HepG2 (cell line): ENCODE measurements at regions not wholly inside any gene's neighbourhood (a gene's known extent, or its start where the extent isn't known, plus 50 kb on each side); places are given as distances from the start of the nearest gene placed in this dataset.

ENCODE experiments used
- CTCF ChIP-seq: sonication (generic); formaldehyde crosslinking; IDR thresholded peaks from 2 replicates; pipeline ENCODE4 v1.5.0; 2020; ENCODE audit warnings: mild to moderate bottlenecking, missing genetic modification reagents, moderate library complexity
- EP300 ChIP-seq, 3 experiments: sonication (generic) in 1 of 3; formaldehyde crosslinking in 1 of 3; IDR thresholded peaks; 2 replicates each; pipeline versions ENCODE4 v1.5.1 to v1.6.1; 2011 to 2020; ENCODE audit warnings: low read depth in 2 of 3, low read length in 2 of 3, borderline replicate concordance in 1 of 3, improper control_type of control experiment in 1 of 3, mild to moderate bottlenecking in 1 of 3, missing genetic modification reagents in 1 of 3, moderate library complexity in 1 of 3
- MXD1 ChIP-seq: sonication (generic); formaldehyde crosslinking; IDR thresholded peaks from 2 replicates; pipeline ENCODE4 v1.4.0; 2020; ENCODE audit warnings: mild to moderate bottlenecking, missing genetic modification reagents
- ZNF768 ChIP-seq: sonication (generic); formaldehyde crosslinking; IDR thresholded peaks from 2 replicates; pipeline ENCODE4 v1.4.0; 2020; ENCODE audit warnings: missing genetic modification reagents

DNA sequence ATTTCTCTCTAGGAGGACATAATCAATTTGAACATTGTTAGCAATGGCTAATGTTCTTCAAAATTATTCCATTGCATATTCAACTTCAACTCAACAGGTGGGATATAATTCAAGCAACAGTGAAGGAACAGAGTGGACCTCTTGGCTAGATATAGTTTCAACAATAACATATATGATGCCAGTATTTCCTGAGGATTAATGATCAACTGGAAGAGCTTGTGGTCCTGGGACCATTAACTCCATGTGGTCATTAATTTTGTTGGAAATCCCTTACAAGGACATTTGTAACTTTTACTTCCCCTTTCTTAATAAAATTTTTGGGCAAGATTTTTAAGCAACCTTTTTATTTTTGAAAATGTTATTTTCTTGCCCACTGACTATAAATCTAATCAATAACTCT is 54.3 kb upstream of the ROBO2 start:
- TF ChIP-seq EP300 (IDR thresholded peaks at IDR 0.05; ENCODE audit: low read depth in 2 of 2, low read length in 2 of 2) (no peak), EP300 (CRISPR knock-in tag; IDR thresholded peaks at IDR 0.05; ENCODE audit: borderline replicate concordance) (no peak), ZNF768 (no peak), MXD1 (CRISPR knock-in tag) (no peak), CTCF (CRISPR knock-in tag) (no peak)
